ENCODE measurements at regions not wholly inside any gene's neighbourhood (a gene's known extent, or its start where the extent isn't known, plus 50 kb on each side); places are given as distances from the start of the nearest gene placed in this dataset.

GRCh38 chr2:2860589-2861300 is 516.9 kb downstream of the EIPR1 start:
- no peak for DNase-seq (ENCODE audit: low read depth, low spot score)
- Histone ChIP-seq H3K9me3 (ENCODE audit: control insufficient read depth, insufficient read depth, low read length) (no peaks in the 10 kb centered on the region), H3K27me3 (ENCODE audit: control insufficient read depth, insufficient read depth, low read length) (no peaks in the 10 kb centered on the region), H3K27ac (ENCODE audit: low read length) (no peak overlapping the region), H3K36me3 (ENCODE audit: control insufficient read depth, insufficient read depth, low read length) (no peaks in the 10 kb centered on the region), H3K4me3 (ENCODE audit: low read length) (no peak overlapping the region), H3K4me1 (ENCODE audit: control insufficient read depth, insufficient read depth, low read length) (no peaks in the 10 kb centered on the region; the same call in 1 of the 2 replicates)
- WGBS (ENCODE audit: insufficient coverage, insufficient read length) = 100% methylated on average over 12 of the region's 20 CpGs

GRCh38 chr2:2859732-2860131 is 517.9 kb downstream of the EIPR1 start:
- H3K9me3 ChIP-seq (ENCODE audit: control insufficient read depth, insufficient read depth, low read length) = no peaks in the 10 kb centered on the region
- no CpG with 5 or more reads among the region's 9 CpGs for WGBS (ENCODE audit: insufficient coverage, insufficient read length)
- H3K27me3 ChIP-seq (ENCODE audit: control insufficient read depth, insufficient read depth, low read length) = no peaks in the 10 kb centered on the region
- H3K4me1 ChIP-seq (ENCODE audit: control insufficient read depth, insufficient read depth, low read length) = no peaks in the 10 kb centered on the region; the same call in 1 of the 2 replicates
- no peaks in the 10 kb centered on the region for H3K36me3 ChIP-seq (ENCODE audit: control insufficient read depth, insufficient read depth, low read length)
- no peak for DNase-seq (ENCODE audit: low read depth, low spot score)
- H3K27ac ChIP-seq (ENCODE audit: low read length) = no peak overlapping the region
- no peak overlapping the region for H3K4me3 ChIP-seq (ENCODE audit: low read length)

- Histone ChIP-seq H3K27ac (ENCODE audit: low read length) (no peak overlapping the region), H3K36me3 (ENCODE audit: control insufficient read depth, insufficient read depth, low read length) (no peaks in the 10 kb centered on the region), H3K27me3 (ENCODE audit: control insufficient read depth, insufficient read depth, low read length) (no peaks in the 10 kb centered on the region), H3K9me3 (ENCODE audit: control insufficient read depth, insufficient read depth, low read length) (no peaks in the 10 kb centered on the region), H3K4me1 (ENCODE audit: control insufficient read depth, insufficient read depth, low read length) (no peaks in the 10 kb centered on the region), H3K4me3 (ENCODE audit: low read length) (no peak overlapping the region)
- no CpG with 5 or more reads among the region's 15 CpGs for WGBS (ENCODE audit: insufficient coverage, insufficient read length)
- DNase-seq (ENCODE audit: low read depth, low spot score) = no peak
These were observed 518.5 kb downstream of the EIPR1 start for GRCh38 chr2:2859164-2859563.

GRCh38 chr2:2856723-2857415 is 520.7 kb downstream of the EIPR1 start:
- Histone ChIP-seq H3K27ac (ENCODE audit: low read length) (no peak overlapping the region), H3K9me3 (ENCODE audit: control insufficient read depth, insufficient read depth, low read length) (no peaks in the 10 kb centered on the region), H3K4me1 (ENCODE audit: control insufficient read depth, insufficient read depth, low read length) (no peaks in the 10 kb centered on the region), H3K27me3 (ENCODE audit: control insufficient read depth, insufficient read depth, low read length) (no peaks in the 10 kb centered on the region), H3K4me3 (ENCODE audit: low read length) (no peak overlapping the region), H3K36me3 (ENCODE audit: control insufficient read depth, insufficient read depth, low read length) (no peaks in the 10 kb centered on the region)
- DNase-seq (ENCODE audit: low read depth, low spot score) = no peak
- WGBS (ENCODE audit: insufficient coverage, insufficient read length) = no CpG with 5 or more reads among the region's 3 CpGs

GRCh38 chr2:2855297-2855696 is 522.3 kb downstream of the EIPR1 start:
- H3K4me3 ChIP-seq (ENCODE audit: low read length) = no peak overlapping the region
- no peaks in the 10 kb centered on the region for H3K36me3 ChIP-seq (ENCODE audit: control insufficient read depth, insufficient read depth, low read length)
- WGBS (ENCODE audit: insufficient coverage, insufficient read length) = no CpG with 5 or more reads among the region's 5 CpGs
- H3K4me1 ChIP-seq (ENCODE audit: control insufficient read depth, insufficient read depth, low read length) = no peaks in the 10 kb centered on the region; the same call in 1 of the 2 replicates
- H3K27ac ChIP-seq (ENCODE audit: low read length) = no peak overlapping the region
- no peak for DNase-seq (ENCODE audit: low read depth, low spot score)
- no peaks in the 10 kb centered on the region for H3K9me3 ChIP-seq (ENCODE audit: control insufficient read depth, insufficient read depth, low read length)
- no peaks in the 10 kb centered on the region for H3K27me3 ChIP-seq (ENCODE audit: control insufficient read depth, insufficient read depth, low read length)

- Histone ChIP-seq H3K36me3 (ENCODE audit: control insufficient read depth, insufficient read depth, low read length) (no peaks in the 10 kb centered on the region), H3K27me3 (ENCODE audit: control insufficient read depth, insufficient read depth, low read length) (no peaks in the 10 kb centered on the region), H3K4me1 (ENCODE audit: control insufficient read depth, insufficient read depth, low read length) (peaks cover 4% of the 10 kb centered on the region), H3K4me3 (ENCODE audit: low read length) (no peak overlapping the region), H3K27ac (ENCODE audit: low read length) (no peak overlapping the region), H3K9me3 (ENCODE audit: control insufficient read depth, insufficient read depth, low read length) (no peaks in the 10 kb centered on the region)
- no peak for DNase-seq (ENCODE audit: low read depth, low spot score)
- WGBS (ENCODE audit: insufficient coverage, insufficient read length) = no CpG with 5 or more reads among the region's 2 CpGs
These were observed 522.3 kb upstream of the MYT1L start for GRCh38 chr2:2853346-2853745.

GRCh38 chr2:2851806-2852777 is 521.0 kb upstream of the MYT1L start:
- Histone ChIP-seq H3K4me1 (ENCODE audit: control insufficient read depth, insufficient read depth, low read length) (peaks cover 5% of the 10 kb centered on the region), H3K9me3 (ENCODE audit: control insufficient read depth, insufficient read depth, low read length) (no peaks in the 10 kb centered on the region), H3K27ac (ENCODE audit: low read length) (no peak overlapping the region), H3K27me3 (ENCODE audit: control insufficient read depth, insufficient read depth, low read length) (no peaks in the 10 kb centered on the region), H3K4me3 (ENCODE audit: low read length) (no peak overlapping the region), H3K36me3 (ENCODE audit: control insufficient read depth, insufficient read depth, low read length) (no peaks in the 10 kb centered on the region)
- no peak for DNase-seq (ENCODE audit: low read depth, low spot score)
- 100% methylated on average over 4 of the region's 24 CpGs for WGBS (ENCODE audit: insufficient coverage, insufficient read length)

- peaks cover 5% of the 10 kb centered on the region for H3K4me1 ChIP-seq (ENCODE audit: control insufficient read depth, insufficient read depth, low read length)
- no peak overlapping the region for H3K27ac ChIP-seq (ENCODE audit: low read length)
- no peaks in the 10 kb centered on the region for H3K27me3 ChIP-seq (ENCODE audit: control insufficient read depth, insufficient read depth, low read length)
- no peak overlapping the region for H3K4me3 ChIP-seq (ENCODE audit: low read length)
- no CpG with 5 or more reads among the region's 9 CpGs for WGBS (ENCODE audit: insufficient coverage, insufficient read length)
- DNase-seq (ENCODE audit: low read depth, low spot score) = no peak
- no peaks in the 10 kb centered on the region for H3K9me3 ChIP-seq (ENCODE audit: control insufficient read depth, insufficient read depth, low read length)
- H3K36me3 ChIP-seq (ENCODE audit: control insufficient read depth, insufficient read depth, low read length) = no peaks in the 10 kb centered on the region
These were observed 520.2 kb upstream of the MYT1L start for GRCh38 chr2:2851316-2851715.

- Histone ChIP-seq H3K36me3 (ENCODE audit: control insufficient read depth, insufficient read depth, low read length) (no peaks in the 10 kb centered on the region), H3K9me3 (ENCODE audit: control insufficient read depth, insufficient read depth, low read length) (no peaks in the 10 kb centered on the region), H3K4me3 (ENCODE audit: low read length) (no peak overlapping the region), H3K27me3 (ENCODE audit: control insufficient read depth, insufficient read depth, low read length) (no peaks in the 10 kb centered on the region), H3K27ac (ENCODE audit: low read length) (no peak overlapping the region), H3K4me1 (ENCODE audit: control insufficient read depth, insufficient read depth, low read length) (peaks cover 5% of the 10 kb centered on the region)
- no peak for DNase-seq (ENCODE audit: low read depth, low spot score)
- WGBS (ENCODE audit: insufficient coverage, insufficient read length) = no CpG with 5 or more reads among the region's 7 CpGs
These were observed 519.8 kb upstream of the MYT1L start for GRCh38 chr2:2850859-2851258.

GRCh38 chr2:2850218-2850755 is 519.2 kb upstream of the MYT1L start:
- WGBS (ENCODE audit: insufficient coverage, insufficient read length) = no CpG with 5 or more reads among the region's 22 CpGs
- Histone ChIP-seq H3K27ac (ENCODE audit: low read length) (no peak overlapping the region), H3K9me3 (ENCODE audit: control insufficient read depth, insufficient read depth, low read length) (no peaks in the 10 kb centered on the region), H3K4me1 (ENCODE audit: control insufficient read depth, insufficient read depth, low read length) (peaks cover 5% of the 10 kb centered on the region), H3K36me3 (ENCODE audit: control insufficient read depth, insufficient read depth, low read length) (no peaks in the 10 kb centered on the region), H3K4me3 (ENCODE audit: low read length) (no peak overlapping the region), H3K27me3 (ENCODE audit: control insufficient read depth, insufficient read depth, low read length) (no peaks in the 10 kb centered on the region)
- DNase-seq (ENCODE audit: low read depth, low spot score) = no peak

Data from iPS DF 6.9 (cell line).